ENCODE measurements at regions not wholly inside any gene's neighbourhood (a gene's known extent, or its start where the extent isn't known, plus 50 kb on each side); places are given as distances from the start of the nearest gene placed in this dataset.
A peak's percentile ranks its signal among the peaks of the same experiment; 100 is the strongest.
"Not testable (repeated sequence)": the region's sequence is repeated elsewhere in the genome, so short reads cannot be mapped to it uniquely, and the experiment has no call there.

- H3K27ac Mint-ChIP-seq: peak overlapping the region in 1 of 6 donors; percentile 79
- DNase-seq: no peak
- H3K36me3 Mint-ChIP-seq: peaks cover 0 to under 1% (median 0%) of the 10 kb centered on the region in 3 donors
- no peak overlapping the region for H3K4me3 Mint-ChIP-seq
- H3K27me3 Mint-ChIP-seq (ENCODE audit: low read depth in 3 of 3): peaks cover 0 to 5% (median 1%) of the 10 kb centered on the region in 3 donors
- H3K4me1 Mint-ChIP-seq: peaks cover 19 to 20% of the 10 kb centered on the region in 2 donors
- peaks cover 0 to 5% (median 0%) of the 10 kb centered on the region in 6 donors for H3K9me3 Mint-ChIP-seq
Measured at GRCh38 chr14:89667983-89668382, 250.9 kb upstream of the FOXN3 start.

GRCh38 chr14:89665300-89666081, 248.5 kb upstream of the FOXN3 start:
- not testable (repeated sequence) for H3K36me3 Mint-ChIP-seq; H3K27ac Mint-ChIP-seq; DNase-seq; H3K9me3 Mint-ChIP-seq; H3K4me3 Mint-ChIP-seq; H3K27me3 Mint-ChIP-seq (ENCODE audit: low read depth in 3 of 3)
- peaks cover 19 to 20% of the 10 kb centered on the region in 2 donors for H3K4me1 Mint-ChIP-seq

- Mint-ChIP-seq H3K9me3 (peaks cover 0 to 5% (median 0%) of the 10 kb centered on the region in 6 donors), H3K27ac (no peak overlapping the region), H3K27me3 (ENCODE audit: low read depth in 3 of 3) (no peaks in the 10 kb centered on the region), H3K4me3 (no peak overlapping the region), H3K36me3 (peaks cover 0 to 7% (median 0%) of the 10 kb centered on the region in 3 donors), H3K4me1 (peaks cover 2 to 8% of the 10 kb centered on the region in 2 donors)
- no peak for DNase-seq
Measured at GRCh38 chr14:89661392-89661791, 244.4 kb upstream of the FOXN3 start.

GRCh38 chr14:89660625-89661233, 243.7 kb upstream of the FOXN3 start:
- not testable (repeated sequence) for DNase-seq; H3K4me3 Mint-ChIP-seq; H3K9me3 Mint-ChIP-seq; H3K27ac Mint-ChIP-seq; H3K36me3 Mint-ChIP-seq; H3K27me3 Mint-ChIP-seq (ENCODE audit: low read depth in 3 of 3)
- H3K4me1 Mint-ChIP-seq: peaks cover 2 to 13% of the 10 kb centered on the region in 2 donors

GRCh38 chr14:89660166-89660565, 243.1 kb upstream of the FOXN3 start:
- peaks cover 2 to 18% of the 10 kb centered on the region in 2 donors for H3K4me1 Mint-ChIP-seq
- H3K4me3 Mint-ChIP-seq: no peak overlapping the region
- no peak overlapping the region for H3K27ac Mint-ChIP-seq
- no peaks in the 10 kb centered on the region for H3K27me3 Mint-ChIP-seq (ENCODE audit: low read depth in 3 of 3)
- peaks cover 0 to 7% (median 0%) of the 10 kb centered on the region in 3 donors for H3K36me3 Mint-ChIP-seq
- DNase-seq: no peak
- H3K9me3 Mint-ChIP-seq: peaks cover 0 to 2% (median 0%) of the 10 kb centered on the region in 6 donors

- Mint-ChIP-seq H3K4me3 (no peak overlapping the region), H3K4me1 (peaks cover 2 to 18% of the 10 kb centered on the region in 2 donors)
Measured at GRCh38 chr14:89658977-89659670, 242.1 kb upstream of the FOXN3 start.

GRCh38 chr14:89657014-89657413, 240.0 kb upstream of the FOXN3 start:
- peaks cover 0 to 3% (median 2%) of the 10 kb centered on the region in 3 donors for H3K27me3 Mint-ChIP-seq (ENCODE audit: low read depth in 3 of 3)
- H3K4me1 Mint-ChIP-seq: peaks cover 2 to 18% of the 10 kb centered on the region in 2 donors
- H3K4me3 Mint-ChIP-seq: no peak overlapping the region
- H3K36me3 Mint-ChIP-seq: peaks cover 0 to 8% (median 0%) of the 10 kb centered on the region in 3 donors
- no peak for DNase-seq
- no peaks in the 10 kb centered on the region for H3K9me3 Mint-ChIP-seq
- H3K27ac Mint-ChIP-seq: peak overlapping the region in 1 of 6 donors; percentile 2

More at GRCh38 chr14:89658977-89659670, 242.1 kb upstream of the FOXN3 start:
- Mint-ChIP-seq H3K27ac (peak overlapping the region in 1 of 6 donors; percentile 50), H3K36me3 (peaks cover 0 to 7% (median 0%) of the 10 kb centered on the region in 3 donors), H3K9me3 (peaks cover 0 to 2% (median 0%) of the 10 kb centered on the region in 6 donors), H3K27me3 (ENCODE audit: low read depth in 3 of 3) (no peaks in the 10 kb centered on the region)
- no peak for DNase-seq

GRCh38 chr14:89654998-89655397, 238.0 kb upstream of the FOXN3 start:
- H3K4me3 Mint-ChIP-seq: no peak overlapping the region
- H3K27me3 Mint-ChIP-seq (ENCODE audit: low read depth in 3 of 3): peaks cover 0 to 5% (median 4%) of the 10 kb centered on the region in 3 donors
- H3K36me3 Mint-ChIP-seq: peaks cover 0 to 8% (median 0%) of the 10 kb centered on the region in 3 donors
- no peak for DNase-seq
- H3K27ac Mint-ChIP-seq: no peak overlapping the region
- H3K9me3 Mint-ChIP-seq: no peaks in the 10 kb centered on the region
- peaks cover 2 to 18% of the 10 kb centered on the region in 2 donors for H3K4me1 Mint-ChIP-seq

GRCh38 chr14:89652352-89652751, 235.3 kb upstream of the FOXN3 start:
- Mint-ChIP-seq H3K36me3 (peaks cover 0 to 8% (median 0%) of the 10 kb centered on the region in 3 donors), H3K9me3 (no peaks in the 10 kb centered on the region), H3K4me3 (no peak overlapping the region), H3K27ac (no peak overlapping the region), H3K4me1 (peaks cover 5 to 31% of the 10 kb centered on the region in 2 donors), H3K27me3 (ENCODE audit: low read depth in 3 of 3) (peaks cover 0 to 6% (median 6%) of the 10 kb centered on the region in 3 donors)
- DNase-seq: no peak

- Mint-ChIP-seq H3K36me3 (peaks cover 0 to 4% (median 0%) of the 10 kb centered on the region in 3 donors), H3K4me1 (peaks cover 4 to 26% of the 10 kb centered on the region in 2 donors), H3K27me3 (ENCODE audit: low read depth in 3 of 3) (peaks cover 0 to 6% (median 6%) of the 10 kb centered on the region in 3 donors), H3K4me3 (no peak overlapping the region), H3K9me3 (no peaks in the 10 kb centered on the region), H3K27ac (no peak overlapping the region)
- no peak for DNase-seq
Measured at GRCh38 chr14:89651805-89652204, 234.8 kb upstream of the FOXN3 start.

- Mint-ChIP-seq H3K9me3 (no peaks in the 10 kb centered on the region), H3K27me3 (ENCODE audit: low read depth in 3 of 3) (peaks cover 0 to 6% (median 6%) of the 10 kb centered on the region in 3 donors), H3K4me1 (peaks cover 4 to 14% of the 10 kb centered on the region in 2 donors), H3K4me3 (no peak overlapping the region), H3K27ac (peak overlapping the region in 1 of 6 donors; percentile 32), H3K36me3 (peaks cover 0 to 4% (median 0%) of the 10 kb centered on the region in 3 donors)
- no peak for DNase-seq
Measured at GRCh38 chr14:89650077-89650978, 233.3 kb upstream of the FOXN3 start.

GRCh38 chr14:89649451-89650075, 232.5 kb upstream of the FOXN3 start:
- Mint-ChIP-seq H3K9me3 (no peaks in the 10 kb centered on the region), H3K27ac (no peak overlapping the region), H3K36me3 (peaks cover 0 to 4% (median 0%) of the 10 kb centered on the region in 3 donors), H3K27me3 (ENCODE audit: low read depth in 3 of 3) (peaks cover 0 to 6% (median 6%) of the 10 kb centered on the region in 3 donors), H3K4me1 (peaks cover 4 to 13% of the 10 kb centered on the region in 2 donors), H3K4me3 (no peak overlapping the region)
- DNase-seq: no peak
